OCI-LY1 (cell line): ENCODE measurements at regions not wholly inside any gene's neighbourhood (a gene's known extent, or its start where the extent isn't known, plus 50 kb on each side); places are given as distances from the start of the nearest gene placed in this dataset.

Source experiments
- CTCF ChIP-seq: fragments of 200-600 bp; sonication (generic), shearing (Covaris generic); IDR thresholded peaks from 2 replicates; pipeline ENCODE4 v1.5.1; 2017; ENCODE audit warnings: mild to moderate bottlenecking, antibody characterized with exemption, low read length, moderate library complexity, mixed read lengths
- EZH2 ChIP-seq: fragments of 200-600 bp; sonication (generic), shearing (Covaris generic); IDR thresholded peaks from 2 replicates; pipeline ENCODE4 v1.8.0; 2017; ENCODE audit warnings: borderline replicate concordance, mixed run types, mild to moderate bottlenecking, antibody characterized with exemption, low read length, moderate library complexity, mixed read lengths

GRCh38 chr1:222068101-222068500 lies 326.2 kb upstream of the DUSP10 start:
- TF ChIP-seq CTCF (no peak), EZH2 (no peak)
